ENCODE measurements at regions not wholly inside any gene's neighbourhood (a gene's known extent, or its start where the extent isn't known, plus 50 kb on each side); places are given as distances from the start of the nearest gene placed in this dataset.

DNA sequence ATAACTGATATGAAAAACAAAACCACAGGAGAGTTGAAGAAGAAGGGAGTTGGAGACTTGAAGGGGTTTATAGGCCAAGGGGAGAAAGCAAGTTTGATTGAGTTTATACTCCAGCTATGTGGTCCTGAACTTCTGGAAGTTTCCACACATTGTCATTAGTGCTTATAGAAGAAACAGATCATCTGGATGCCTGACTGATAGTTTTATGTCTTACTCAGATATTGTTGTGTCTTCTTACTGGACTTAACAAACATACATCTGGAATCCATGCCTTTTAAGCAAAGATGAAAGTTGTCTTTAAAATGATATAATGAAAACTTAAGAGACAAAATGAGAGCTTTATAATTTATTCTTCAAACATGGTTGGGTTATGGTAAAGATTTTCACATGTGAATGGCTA, 101.3 kb upstream of the FZD8 start:
- TF ChIP-seq, protein P1, sequence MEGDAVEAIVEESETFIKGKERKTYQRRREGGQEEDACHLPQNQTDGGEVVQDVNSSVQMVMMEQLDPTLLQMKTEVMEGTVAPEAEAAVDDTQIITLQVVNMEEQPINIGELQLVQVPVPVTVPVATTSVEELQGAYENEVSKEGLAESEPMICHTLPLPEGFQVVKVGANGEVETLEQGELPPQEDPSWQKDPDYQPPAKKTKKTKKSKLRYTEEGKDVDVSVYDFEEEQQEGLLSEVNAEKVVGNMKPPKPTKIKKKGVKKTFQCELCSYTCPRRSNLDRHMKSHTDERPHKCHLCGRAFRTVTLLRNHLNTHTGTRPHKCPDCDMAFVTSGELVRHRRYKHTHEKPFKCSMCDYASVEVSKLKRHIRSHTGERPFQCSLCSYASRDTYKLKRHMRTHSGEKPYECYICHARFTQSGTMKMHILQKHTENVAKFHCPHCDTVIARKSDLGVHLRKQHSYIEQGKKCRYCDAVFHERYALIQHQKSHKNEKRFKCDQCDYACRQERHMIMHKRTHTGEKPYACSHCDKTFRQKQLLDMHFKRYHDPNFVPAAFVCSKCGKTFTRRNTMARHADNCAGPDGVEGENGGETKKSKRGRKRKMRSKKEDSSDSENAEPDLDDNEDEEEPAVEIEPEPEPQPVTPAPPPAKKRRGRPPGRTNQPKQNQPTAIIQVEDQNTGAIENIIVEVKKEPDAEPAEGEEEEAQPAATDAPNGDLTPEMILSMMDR (IDR thresholded peaks at IDR 0.05): no peak
- TF ChIP-seq POLR2A (IDR thresholded peaks at IDR 0.05): no peak
